ENCODE measurements at regions not wholly inside any gene's neighbourhood (a gene's known extent, or its start where the extent isn't known, plus 50 kb on each side); places are given as distances from the start of the nearest gene placed in this dataset.

DNA sequence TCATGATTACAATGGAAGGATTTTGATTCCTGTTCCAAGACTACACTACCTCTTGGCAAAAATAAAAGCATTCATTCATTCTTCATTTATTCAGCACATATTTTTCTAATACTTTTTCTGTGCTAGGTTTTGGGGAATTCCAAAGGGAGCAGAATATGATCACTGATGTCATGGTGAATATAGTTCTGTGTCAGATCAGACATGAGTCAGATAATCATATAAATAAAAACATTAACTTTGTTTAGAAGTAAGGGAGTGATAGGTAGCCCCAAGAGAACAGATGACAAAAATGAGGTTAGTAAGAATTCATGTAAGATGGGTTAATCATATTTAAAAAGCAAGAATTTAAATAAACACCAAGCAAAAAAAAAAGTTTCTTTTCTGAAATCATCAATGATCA, 94.1 kb upstream of the RANBP6 start:
- TF ChIP-seq BACH2 (CRISPR knock-in tag; IDR thresholded peaks at IDR 0.05; ENCODE audit: borderline replicate concordance) (no peak), TCF4 (CRISPR knock-in tag; IDR thresholded peaks at IDR 0.05; ENCODE audit: borderline replicate concordance) (no peak), ZNF565 (CRISPR knock-in tag; conservative IDR thresholded peaks at IDR 0.05; ENCODE audit: low read depth) (no peak), GLIS3 (CRISPR knock-in tag; IDR thresholded peaks at IDR 0.05) (no peak), ZC3H10 (CRISPR knock-in tag; IDR thresholded peaks at IDR 0.05) (no peak)
- TF ChIP-seq, protein P1, sequence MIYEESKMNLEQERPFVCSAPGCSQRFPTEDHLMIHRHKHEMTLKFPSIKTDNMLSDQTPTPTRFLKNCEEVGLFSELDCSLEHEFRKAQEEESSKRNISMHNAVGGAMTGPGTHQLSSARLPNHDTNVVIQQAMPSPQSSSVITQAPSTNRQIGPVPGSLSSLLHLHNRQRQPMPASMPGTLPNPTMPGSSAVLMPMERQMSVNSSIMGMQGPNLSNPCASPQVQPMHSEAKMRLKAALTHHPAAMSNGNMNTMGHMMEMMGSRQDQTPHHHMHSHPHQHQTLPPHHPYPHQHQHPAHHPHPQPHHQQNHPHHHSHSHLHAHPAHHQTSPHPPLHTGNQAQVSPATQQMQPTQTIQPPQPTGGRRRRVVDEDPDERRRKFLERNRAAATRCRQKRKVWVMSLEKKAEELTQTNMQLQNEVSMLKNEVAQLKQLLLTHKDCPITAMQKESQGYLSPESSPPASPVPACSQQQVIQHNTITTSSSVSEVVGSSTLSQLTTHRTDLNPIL (CRISPR knock-in tag; IDR thresholded peaks at IDR 0.05; ENCODE audit: low read depth) = no peak
